GM18867 (cell line): ENCODE measurements at regions not wholly inside any gene's neighbourhood (a gene's known extent, or its start where the extent isn't known, plus 50 kb on each side); places are given as distances from the start of the nearest gene placed in this dataset.
"Not testable (repeated sequence)": the region's sequence is repeated elsewhere in the genome, so short reads cannot be mapped to it uniquely, and the experiment has no call there.

Experiments used
- ATAC-seq: cut with Tn5 transposase; IDR thresholded peaks from one replicate; pipeline ENCODE4 v1.9.1; 2021; ENCODE audit warnings: mild to moderate bottlenecking, moderate library complexity; ENCODE audit not compliant: unreplicated experiment

DNA sequence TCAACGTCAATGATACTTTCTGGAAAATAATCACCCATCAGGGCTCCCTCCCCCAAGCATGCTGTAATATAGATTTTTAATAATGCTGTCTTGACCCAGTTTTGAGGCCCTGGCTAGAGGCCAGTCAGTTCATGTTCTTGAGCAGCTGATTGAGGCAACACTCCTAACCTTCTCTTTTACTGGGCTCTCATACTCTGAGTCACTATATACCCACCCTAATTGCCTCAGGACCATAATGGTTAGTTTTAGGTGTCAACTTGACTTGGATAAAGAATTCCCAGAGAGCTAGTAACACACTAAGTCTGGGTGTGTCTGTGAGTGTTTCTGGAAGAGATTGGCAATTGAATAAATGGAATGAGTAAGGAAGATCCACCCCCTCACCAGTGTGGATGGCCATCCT, 527.0 kb upstream of the ATP2B1 start:
- ATAC-seq, result no peak

DNA sequence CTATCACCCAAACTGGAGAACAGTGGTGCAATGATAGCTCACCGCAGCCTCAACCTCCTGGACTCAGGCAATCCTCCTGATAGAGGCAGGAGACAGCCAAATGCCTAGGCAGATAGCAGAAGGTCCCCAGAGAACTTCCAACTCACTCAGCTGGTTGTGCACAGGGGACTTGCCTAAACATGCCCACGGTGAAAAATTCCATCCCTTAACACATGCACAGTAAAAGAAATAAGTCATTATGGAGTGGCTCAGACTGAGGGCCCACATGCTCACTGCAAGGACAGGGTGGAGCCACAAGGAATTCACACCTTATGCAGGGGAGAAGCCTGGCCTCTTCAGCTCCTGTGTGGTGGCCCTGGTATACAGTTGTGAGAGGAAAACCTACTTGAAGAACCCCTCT, 525.8 kb upstream of the ATP2B1 start:
- ATAC-seq, result no peak

DNA sequence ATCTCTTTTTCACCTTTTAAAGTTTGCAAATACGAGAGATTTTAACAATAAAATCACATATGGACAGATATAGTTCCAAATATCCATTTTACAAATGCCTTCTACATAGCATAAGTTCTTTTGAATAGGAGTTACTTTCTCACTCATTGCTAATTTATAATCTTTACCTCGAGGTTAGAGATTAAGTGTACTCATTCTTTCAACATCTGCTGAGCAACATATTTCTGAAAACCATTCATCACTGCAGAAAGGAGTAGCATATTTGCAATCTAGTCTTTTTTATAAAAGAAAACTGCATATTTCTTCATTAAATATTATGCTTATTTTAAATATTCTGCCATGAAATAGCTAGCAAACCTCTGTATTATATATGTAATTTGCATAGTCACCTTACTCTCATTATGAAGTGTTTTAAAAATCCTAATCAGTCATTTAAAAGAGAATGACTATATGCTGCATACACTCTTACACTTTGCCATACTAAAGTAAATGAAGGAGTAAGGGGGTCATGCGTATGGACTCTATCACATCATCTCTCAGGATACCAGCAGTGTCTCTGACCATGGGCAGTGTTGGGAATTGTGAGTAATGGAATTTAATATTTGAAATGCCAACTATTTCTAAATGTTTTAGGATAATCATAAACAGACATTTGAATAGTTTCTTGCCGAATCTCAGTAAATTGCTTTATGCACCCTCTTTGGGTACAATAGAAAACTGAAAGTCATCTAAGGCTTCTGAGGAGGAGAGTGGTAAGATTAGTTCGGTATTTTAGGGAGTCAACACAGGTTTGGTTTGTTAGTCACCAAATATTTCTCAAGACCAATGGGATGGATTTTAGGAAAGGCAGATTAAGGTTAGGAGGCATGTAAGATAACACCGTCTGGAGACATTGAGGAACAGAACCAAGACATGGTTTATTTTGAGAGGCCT, 524.8 kb upstream of the ATP2B1 start:
- ATAC-seq, result no peak

DNA sequence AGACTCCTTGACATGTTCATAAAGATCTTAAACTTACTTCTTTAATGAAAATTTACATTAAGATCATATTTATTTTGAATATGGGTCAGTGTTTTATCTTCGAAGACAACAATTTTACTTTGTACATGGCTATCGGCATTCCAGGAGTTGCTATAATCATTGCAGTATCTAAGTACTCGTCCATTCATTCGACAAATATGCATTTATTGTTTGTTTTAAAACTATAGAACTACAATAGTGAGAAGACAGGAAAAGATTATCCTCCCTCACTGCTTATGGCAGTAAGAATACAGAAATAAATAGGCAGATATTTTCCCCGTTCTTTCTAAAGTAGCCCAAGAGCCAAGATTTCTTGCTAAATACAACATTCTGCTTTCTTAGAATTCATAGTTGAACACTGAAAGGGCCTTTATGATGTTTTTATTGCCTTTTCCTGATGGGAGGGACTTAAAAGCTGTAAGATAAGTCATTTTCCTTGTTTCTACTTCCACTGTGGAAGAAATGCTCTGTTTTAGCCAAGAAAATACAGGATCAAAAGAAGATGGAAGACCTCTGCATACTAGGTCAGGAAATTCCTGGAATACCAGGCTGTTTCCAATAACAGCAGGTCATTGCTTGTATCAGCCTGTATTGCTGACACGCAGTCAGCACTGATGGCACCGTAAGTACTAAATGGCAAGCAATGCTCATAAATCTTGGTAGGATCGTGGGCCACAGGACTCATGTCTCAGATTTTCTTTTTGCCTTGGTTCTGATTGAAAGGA, 521.0 kb upstream of the ATP2B1 start:
- no peak for ATAC-seq

DNA sequence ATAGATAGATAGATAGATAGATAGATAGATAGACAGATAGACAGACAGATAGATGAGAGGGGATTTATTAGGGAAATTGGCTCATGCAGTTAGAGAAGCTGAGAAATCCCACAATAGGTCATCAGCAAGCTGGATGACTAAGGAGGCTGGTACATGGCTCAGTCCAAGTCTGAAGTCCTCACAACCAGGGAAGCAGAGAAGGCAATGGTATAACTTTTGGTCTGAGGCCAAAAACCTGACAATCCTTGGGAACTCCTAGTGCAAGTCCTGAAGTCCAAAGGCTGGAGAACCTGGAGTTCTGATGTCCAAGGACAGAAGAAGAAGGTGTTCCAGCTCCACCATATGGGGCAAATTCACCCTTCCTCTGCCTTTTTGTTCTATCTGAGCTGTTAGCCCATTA, 517.6 kb upstream of the ATP2B1 start:
- ATAC-seq, result no peak

DNA sequence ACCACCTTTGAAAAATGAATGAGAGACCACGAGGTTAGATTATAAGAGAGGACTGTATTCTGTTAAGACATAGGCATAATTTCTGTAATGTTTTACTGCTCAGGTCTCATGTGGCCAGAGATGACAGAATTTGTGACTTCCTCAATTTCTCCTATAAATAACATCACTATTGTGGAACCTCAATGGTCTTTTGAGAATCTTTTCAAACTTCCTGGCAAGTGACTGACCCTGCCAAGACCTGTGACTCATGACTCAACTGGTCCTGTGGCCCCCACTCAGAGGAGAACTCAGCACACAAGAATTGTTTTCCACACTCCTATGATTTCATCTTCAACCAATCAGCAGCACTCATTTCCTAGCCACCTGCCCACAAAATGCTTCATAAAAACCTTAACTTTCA, 508.2 kb upstream of the ATP2B1 start:
- no peak for ATAC-seq

DNA sequence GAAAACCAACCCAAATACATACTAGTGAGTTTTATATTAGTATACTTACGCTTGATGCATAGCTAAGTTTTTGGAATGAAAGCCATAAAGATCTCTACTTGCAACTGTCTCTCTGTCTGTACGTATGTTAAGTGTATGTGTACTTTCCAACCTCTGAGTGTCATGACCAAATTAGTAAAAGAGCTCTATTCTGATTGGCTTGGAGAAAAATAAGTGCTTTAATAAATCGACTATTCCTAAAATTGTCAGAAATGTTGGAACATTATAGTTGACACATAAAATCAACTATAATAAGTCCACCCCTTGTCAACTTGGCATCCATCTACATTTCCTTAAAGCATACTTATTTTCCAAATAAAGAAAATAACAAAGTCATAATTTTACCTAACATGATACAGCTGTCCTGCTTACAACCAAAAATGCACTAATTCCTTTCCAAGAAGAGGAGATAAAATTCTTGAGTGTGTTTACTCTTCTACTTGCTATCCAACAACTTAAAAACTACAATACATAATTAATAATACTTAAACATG, 507.4 kb upstream of the ATP2B1 start:
- ATAC-seq, result no peak

DNA sequence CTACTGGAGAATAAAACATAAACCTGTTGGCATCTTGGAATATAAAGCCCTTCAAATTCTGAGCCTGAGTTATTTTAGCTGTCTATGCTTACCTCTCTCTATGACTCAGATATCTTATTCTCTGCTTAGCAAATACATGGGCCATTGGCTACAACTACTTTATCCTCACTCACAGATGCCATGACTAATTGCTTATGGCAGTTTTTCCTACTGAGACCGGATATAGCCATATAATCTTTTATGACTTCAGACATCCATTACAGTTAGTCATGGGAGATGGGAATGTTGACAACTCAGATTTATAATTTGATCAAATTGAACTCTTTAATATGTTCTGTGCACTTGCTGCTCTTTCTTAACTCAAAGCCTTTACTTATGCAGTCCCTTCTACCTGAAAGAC, 502.4 kb upstream of the ATP2B1 start:
- no peak for ATAC-seq

DNA sequence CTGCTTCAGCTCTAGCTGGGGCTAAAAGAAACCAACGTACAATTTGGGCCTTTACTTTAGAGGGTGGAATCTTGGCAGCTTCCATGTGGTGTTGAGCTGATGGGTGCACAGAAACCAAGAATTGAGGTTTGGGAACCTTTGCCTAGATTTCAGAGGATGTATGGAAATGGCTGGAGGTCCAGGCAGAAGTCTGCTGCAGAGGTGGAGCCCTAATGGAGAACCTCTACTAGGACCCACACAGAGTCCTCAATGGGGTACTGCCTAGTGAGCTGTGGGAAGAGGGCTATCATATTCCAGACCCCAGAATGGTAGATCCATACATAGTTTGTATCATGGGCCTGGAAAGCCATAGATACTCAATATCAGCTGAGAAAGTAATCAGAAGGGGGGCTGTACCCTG, 500.4 kb upstream of the ATP2B1 start:
- no peak for ATAC-seq

DNA sequence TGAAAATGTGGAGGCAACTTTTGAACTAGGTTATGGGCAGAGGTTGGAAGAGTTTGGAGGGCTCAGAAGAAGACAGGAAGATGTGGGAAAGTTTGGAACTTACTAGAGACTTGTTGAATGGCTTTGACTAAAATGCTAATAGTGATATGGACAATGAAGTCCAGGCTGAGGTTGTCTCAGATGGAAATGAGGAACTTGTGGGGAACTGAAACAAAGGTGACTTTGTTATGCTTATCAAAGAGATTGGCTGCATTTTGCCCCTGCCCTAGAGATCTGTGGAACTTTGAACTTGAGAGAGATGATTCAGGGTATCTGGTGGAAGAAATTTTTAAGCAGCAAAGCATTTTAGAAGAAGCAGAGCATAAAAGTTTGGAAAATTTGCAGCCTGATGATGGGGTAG, 499.7 kb upstream of the ATP2B1 start:
- not testable (repeated sequence) for ATAC-seq

DNA sequence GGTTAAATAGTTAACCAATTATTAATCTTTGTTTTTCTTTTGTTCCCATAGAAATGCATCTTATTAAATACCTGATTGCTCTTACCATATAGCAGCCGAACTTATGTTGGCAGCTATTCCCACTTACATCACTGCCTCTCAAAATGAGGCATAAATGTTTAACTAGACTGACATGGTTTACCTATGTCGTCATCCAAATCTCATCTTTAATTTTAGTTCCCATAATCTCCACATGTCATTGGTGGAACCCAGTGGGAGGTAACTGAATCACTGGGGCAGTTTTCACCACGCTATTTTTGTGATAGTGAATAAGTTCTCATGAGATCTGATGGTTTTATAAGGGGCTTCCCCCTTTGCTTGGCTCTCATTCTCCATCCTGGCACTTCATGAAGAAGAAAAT, 499.2 kb upstream of the ATP2B1 start:
- ATAC-seq, result no peak

DNA sequence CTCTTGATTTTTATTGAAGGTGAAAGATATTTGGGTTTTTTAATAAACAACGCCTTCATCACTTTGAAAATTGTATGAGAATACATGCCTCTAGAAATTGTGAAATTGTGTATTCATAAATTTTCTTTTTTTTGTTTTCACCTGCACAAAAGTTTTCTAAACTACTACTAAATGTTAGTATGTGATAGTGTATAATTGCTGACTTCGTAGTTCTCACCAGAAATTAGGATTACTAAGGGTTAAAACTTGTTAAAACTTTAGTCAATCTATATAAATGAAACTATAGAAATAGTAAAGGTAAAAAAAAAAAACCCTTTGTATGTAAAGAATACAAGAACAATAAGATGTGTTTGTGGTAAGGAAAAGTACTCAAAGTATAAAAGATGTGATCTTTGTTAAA, 496.5 kb upstream of the ATP2B1 start:
- ATAC-seq, result no peak

DNA sequence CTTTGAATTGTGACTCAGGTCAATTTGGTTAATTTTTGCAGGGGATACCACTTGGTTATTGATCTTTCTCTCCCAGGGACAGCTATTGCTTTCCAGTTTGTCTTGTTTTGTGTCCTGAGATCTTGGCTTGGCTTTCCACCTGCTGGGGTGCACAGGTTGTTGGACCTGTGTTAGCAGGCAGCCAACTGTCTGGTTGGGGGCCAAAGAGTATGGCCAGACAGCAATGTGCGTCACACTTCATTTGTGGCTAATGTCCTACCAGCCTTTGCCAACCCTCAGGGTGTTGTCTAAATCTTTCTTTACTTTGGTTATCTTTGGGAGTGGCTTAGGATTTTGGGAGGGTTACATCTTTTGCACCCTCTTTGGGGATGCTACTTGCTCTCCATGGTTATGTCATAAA, 494.9 kb upstream of the ATP2B1 start:
- ATAC-seq, result no peak

DNA sequence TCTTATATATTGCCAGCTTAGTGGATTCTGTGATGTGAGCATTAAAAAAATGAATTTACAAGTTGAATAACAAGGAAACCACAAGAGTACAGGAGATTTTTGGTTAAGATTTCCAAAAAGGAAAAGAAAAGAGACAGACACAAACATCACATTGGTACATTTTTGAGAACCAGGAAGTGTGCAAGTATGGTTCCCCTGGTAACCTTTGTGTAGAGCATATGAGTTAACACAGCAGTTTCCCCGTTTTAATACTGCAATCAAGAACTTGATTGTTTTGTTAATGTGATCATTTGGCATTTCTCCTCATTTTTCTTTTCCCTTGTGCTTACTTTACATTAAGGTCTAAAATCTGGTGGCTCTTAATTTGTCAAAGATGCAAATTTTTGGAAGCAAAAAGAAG, 490.4 kb upstream of the ATP2B1 start:
- ATAC-seq, result no peak

DNA sequence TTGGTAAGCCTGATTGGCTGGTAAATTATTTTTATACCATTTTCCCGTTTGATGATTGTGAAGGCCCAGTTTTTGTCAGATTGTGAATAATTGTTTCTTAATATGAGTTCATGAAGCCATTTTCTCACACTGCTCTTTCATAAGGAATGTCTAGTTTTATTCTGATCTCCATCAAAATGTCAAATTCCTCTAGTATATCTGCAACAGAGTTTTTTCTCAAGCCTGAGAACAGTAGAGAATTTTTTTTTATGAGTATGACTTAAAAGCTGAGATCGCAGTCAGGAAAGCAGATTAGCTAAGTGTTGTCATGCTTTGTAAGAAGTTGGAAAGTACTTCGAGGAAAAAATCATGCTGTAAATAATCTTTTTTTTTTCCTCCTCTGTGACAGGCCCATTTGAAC, 484.9 kb upstream of the ATP2B1 start:
- ATAC-seq, result no peak

DNA sequence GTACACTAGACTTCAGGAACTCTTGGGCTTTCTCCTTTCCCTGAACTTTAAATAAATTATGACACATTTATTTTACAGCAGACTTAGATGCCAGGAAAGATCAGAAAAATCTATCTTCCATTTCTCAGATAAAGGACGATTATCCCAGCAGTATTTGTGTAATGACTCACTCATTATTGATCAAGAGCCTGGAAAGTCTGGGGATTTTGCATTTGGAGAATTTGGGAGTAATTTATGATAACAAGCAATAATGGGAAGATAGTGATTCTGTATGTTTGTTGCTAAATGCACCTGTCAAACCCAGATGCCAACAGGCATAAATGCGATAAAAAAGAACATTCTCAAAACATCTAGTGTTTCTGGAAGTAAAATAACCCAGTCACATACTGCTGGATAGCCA, 480.2 kb upstream of the ATP2B1 start:
- ATAC-seq, result no peak

DNA sequence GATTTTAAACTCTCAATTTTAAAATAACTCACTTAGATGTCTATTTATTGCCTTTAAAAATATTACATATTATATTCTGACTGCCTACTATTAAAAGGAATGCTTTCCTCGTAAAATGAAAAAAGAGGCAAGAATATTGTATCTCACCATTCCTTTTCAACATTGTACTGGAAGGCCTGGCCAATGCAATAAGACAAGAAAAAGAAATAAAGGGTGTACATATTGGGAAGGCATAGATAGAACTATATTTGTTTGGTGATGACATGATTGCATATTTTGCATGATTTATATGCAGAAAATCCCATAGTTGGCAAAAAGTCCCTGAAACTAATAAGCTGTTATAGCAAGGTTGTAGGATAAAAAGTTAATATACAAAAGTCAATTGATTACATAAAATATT, 474.6 kb upstream of the ATP2B1 start:
- no peak for ATAC-seq

DNA sequence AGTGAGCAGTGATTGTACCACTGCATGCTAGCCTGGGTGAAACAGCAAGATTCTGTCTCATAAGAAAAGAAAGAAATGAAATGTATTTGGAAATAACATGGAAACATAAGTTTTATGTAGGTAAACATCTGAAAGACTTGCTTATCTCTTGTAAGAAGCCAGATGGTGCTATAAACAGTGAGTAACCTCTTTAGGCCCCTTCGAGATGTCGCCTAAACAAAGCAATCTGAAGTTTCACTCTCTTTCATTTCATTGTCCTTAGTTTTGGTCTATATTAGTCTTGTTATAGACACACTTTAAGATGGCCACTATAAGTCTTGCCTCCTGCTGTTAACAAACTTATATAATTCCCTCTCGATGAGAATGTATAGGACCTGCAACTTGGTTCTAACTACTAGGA, 472.6 kb upstream of the ATP2B1 start:
- ATAC-seq, result no peak

DNA sequence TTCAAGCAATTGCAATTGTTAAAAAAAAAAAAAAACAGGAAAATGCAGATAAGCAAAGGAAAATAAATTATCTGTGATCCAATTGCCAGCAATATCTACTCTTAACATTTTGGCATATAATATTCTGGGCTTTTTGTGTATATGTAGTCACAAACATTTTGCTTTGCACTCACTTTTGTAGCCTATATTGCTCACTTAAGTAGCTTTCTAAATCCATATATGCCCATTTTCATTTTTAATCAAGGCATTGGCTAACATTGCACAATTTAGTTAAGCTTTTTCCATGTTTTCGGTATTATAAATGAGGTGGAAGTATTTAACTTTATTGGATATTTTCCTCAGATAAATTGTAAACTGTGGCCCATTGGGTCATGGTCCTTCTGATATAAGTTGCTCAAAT, 466.3 kb upstream of the ATP2B1 start:
- ATAC-seq, result no peak

DNA sequence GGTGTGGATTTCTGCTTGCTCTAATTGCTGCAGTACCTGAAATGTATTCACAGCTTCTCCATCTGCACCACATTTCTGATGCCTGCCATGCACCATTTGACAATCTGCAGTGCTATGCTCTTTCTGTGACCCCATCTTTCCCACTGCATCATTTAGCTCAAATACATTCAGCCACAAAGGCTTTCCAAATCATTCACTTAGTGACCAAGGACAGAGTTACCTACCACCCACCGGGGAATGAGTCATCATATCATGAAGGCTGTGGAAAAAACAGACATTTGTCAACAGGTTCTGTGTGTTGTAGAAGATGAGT, 465.5 kb upstream of the ATP2B1 start:
- no peak for ATAC-seq

DNA sequence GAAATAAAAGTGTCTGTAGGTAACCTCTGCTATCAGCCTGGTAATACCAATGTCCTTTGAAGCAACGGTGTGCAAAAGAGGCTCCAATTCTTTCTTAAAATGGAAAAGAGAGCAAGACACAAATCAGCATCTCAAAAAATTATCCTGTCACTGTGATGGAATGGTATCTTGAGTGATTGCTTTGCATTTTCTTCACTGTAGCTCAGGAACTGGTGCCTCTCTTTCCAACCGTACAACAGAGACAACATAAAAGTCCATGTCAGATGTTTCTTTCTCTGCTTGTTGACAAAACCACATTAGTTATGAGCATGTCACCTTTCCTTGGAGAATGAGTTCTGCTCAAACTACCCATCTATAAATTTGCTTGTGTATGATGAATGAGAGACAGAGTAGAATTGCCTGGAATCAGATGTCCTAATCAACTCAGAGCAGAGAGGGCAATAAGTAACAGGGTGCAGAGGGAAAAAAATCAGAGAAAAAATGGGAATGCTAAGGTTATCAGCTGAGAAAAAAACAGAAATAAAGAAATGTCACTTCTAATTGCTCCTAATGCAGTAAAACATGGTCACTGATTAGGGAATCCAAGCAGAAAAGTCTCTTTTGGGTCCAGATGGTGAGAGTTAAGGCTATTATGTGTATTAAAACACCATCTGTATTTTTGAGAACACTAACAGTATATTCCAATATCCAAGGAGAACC, 465.0 kb upstream of the ATP2B1 start:
- no peak for ATAC-seq

DNA sequence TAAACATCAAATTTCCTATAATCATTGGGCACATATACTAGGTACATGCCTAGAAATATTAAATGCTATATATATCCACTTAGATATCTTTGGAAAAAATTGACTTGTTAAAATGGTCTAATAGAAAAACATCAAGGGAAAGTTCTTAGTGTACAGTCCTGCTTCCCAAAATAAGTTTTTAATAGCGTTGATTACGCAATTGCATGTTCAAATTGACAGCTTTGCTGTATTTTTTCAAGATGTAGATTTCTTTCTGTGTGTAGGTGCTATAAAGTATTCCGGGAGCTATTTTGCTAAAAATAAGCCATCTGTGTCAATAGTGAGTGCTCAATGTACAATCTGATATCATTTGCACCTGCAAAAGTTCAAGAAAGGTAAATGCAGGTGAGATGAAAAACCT, 463.9 kb upstream of the ATP2B1 start:
- no peak for ATAC-seq
